ENCODE measurements at regions not wholly inside any gene's neighbourhood (a gene's known extent, or its start where the extent isn't known, plus 50 kb on each side); places are given as distances from the start of the nearest gene placed in this dataset.

- TF ChIP-seq CTCF (IDR thresholded peaks at IDR 0.05) (no peak), POLR2A (IDR thresholded peaks at IDR 0.05) (no peak), POLR2AphosphoS5 (IDR thresholded peaks at IDR 0.05) (no peak), EP300 (IDR thresholded peaks at IDR 0.05) (no peak)
Measured at GRCh38 chr10:57300718-57301117, 939.7 kb upstream of the ZWINT start.

Measured in sigmoid colon (tissue), 4 donors.